ENCODE measurements at regions not wholly inside any gene's neighbourhood (a gene's known extent, or its start where the extent isn't known, plus 50 kb on each side); places are given as distances from the start of the nearest gene placed in this dataset.
"Not testable (repeated sequence)": the region's sequence is repeated elsewhere in the genome, so short reads cannot be mapped to it uniquely, and the experiment has no call there.

GRCh38 chr1:219075121-219075879, 98.4 kb upstream of the LYPLAL1 start:
- H3K4me3 Mint-ChIP-seq (ENCODE audit: unreplicated experiment): no peak overlapping the region
- peaks cover 15% of the 10 kb centered on the region for H3K9me3 Mint-ChIP-seq (ENCODE audit: low read depth)
- H3K27ac Mint-ChIP-seq (ENCODE audit: unreplicated experiment): no peak overlapping the region
- H3K36me3 Mint-ChIP-seq (ENCODE audit: low read depth): peaks cover 2% of the 10 kb centered on the region
- H3K27me3 Mint-ChIP-seq (ENCODE audit: low read depth): no peaks in the 10 kb centered on the region
- peaks cover 4% of the 10 kb centered on the region for H3K4me1 Mint-ChIP-seq (ENCODE audit: low read depth)
- TF ChIP-seq, protein P1, sequence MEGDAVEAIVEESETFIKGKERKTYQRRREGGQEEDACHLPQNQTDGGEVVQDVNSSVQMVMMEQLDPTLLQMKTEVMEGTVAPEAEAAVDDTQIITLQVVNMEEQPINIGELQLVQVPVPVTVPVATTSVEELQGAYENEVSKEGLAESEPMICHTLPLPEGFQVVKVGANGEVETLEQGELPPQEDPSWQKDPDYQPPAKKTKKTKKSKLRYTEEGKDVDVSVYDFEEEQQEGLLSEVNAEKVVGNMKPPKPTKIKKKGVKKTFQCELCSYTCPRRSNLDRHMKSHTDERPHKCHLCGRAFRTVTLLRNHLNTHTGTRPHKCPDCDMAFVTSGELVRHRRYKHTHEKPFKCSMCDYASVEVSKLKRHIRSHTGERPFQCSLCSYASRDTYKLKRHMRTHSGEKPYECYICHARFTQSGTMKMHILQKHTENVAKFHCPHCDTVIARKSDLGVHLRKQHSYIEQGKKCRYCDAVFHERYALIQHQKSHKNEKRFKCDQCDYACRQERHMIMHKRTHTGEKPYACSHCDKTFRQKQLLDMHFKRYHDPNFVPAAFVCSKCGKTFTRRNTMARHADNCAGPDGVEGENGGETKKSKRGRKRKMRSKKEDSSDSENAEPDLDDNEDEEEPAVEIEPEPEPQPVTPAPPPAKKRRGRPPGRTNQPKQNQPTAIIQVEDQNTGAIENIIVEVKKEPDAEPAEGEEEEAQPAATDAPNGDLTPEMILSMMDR (IDR thresholded peaks at IDR 0.05): no peak
- DNase-seq (ENCODE audit: low spot score): no peak

DNA sequence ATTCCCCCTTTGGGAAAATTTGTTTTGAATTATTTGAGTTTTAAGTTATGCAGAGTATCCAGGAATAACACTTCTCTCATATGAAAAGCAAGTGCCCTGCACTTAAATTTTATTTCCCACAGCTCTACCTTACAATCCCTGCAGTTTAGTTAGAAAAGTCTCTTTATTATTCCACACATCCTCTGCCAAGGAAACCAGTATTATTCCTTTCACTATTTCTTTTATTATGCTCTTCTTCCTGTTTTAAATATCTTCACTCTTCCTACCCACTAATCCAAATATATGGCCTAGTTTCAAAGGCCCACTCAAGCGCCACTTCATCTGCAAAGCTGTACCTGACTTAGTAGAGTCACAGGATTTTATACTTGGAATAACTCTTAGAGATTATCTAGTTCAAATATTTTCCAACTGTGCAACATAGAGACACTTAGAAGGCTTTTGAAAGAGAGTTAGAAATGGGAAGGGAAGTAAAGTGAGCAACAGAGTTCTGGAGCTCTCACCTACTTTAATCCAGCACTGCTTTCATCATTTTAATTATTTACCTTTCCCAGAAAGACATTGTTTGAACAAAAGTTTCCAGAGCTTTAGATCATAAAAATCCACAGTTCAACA, 97.2 kb upstream of the LYPLAL1 start:
- TF ChIP-seq, protein P1 (IDR thresholded peaks at IDR 0.05): no peak
- Mint-ChIP-seq H3K9me3 (ENCODE audit: low read depth) (peaks cover 7% of the 10 kb centered on the region), H3K27me3 (ENCODE audit: low read depth) (no peaks in the 10 kb centered on the region), H3K4me3 (ENCODE audit: unreplicated experiment) (no peak overlapping the region), H3K4me1 (ENCODE audit: low read depth) (peaks cover 4% of the 10 kb centered on the region), H3K36me3 (ENCODE audit: low read depth) (peaks cover 2% of the 10 kb centered on the region), H3K27ac (ENCODE audit: unreplicated experiment) (no peak overlapping the region)
- DNase-seq (ENCODE audit: low spot score): no peak

DNA sequence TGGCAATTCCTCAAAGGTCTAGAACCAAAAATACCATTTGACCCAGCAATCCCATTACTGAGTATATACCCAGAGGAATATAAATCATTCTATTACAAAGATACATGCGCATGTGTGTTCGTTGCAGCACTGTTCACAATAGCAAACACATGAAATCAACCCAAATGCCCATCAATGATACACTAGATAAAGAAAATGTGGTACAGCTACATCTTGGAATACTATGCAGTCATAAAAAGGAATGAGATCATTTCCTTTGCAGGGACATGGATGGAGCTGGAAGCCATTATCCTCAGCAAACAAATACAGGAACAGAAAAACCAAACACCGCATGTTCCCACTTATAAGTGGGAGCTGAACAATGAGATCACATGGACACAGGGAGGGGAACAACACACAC, 95.9 kb upstream of the LYPLAL1 start:
- H3K27me3 Mint-ChIP-seq (ENCODE audit: low read depth); DNase-seq (ENCODE audit: low spot score); H3K36me3 Mint-ChIP-seq (ENCODE audit: low read depth); H3K4me1 Mint-ChIP-seq (ENCODE audit: low read depth); H3K4me3 Mint-ChIP-seq (ENCODE audit: unreplicated experiment); H3K9me3 Mint-ChIP-seq (ENCODE audit: low read depth); H3K27ac Mint-ChIP-seq (ENCODE audit: unreplicated experiment): not testable (repeated sequence)

GRCh38 chr1:219081943-219082925, 91.4 kb upstream of the LYPLAL1 start:
- Mint-ChIP-seq H3K27me3 (ENCODE audit: low read depth) (no peaks in the 10 kb centered on the region), H3K9me3 (ENCODE audit: low read depth) (no peaks in the 10 kb centered on the region), H3K27ac (ENCODE audit: unreplicated experiment) (no peak overlapping the region), H3K36me3 (ENCODE audit: low read depth) (peaks cover 2% of the 10 kb centered on the region), H3K4me1 (ENCODE audit: low read depth) (peaks cover 3% of the 10 kb centered on the region), H3K4me3 (ENCODE audit: unreplicated experiment) (no peak overlapping the region)
- TF ChIP-seq, protein P1 (IDR thresholded peaks at IDR 0.05): no peak
- no peak for DNase-seq (ENCODE audit: low spot score)

GRCh38 chr1:219083631-219084030, 90.0 kb upstream of the LYPLAL1 start:
- no peaks in the 10 kb centered on the region for H3K36me3 Mint-ChIP-seq (ENCODE audit: low read depth)
- H3K9me3 Mint-ChIP-seq (ENCODE audit: low read depth): no peaks in the 10 kb centered on the region
- no peaks in the 10 kb centered on the region for H3K27me3 Mint-ChIP-seq (ENCODE audit: low read depth)
- H3K4me3 Mint-ChIP-seq (ENCODE audit: unreplicated experiment): no peak overlapping the region
- peaks cover 7% of the 10 kb centered on the region for H3K4me1 Mint-ChIP-seq (ENCODE audit: low read depth)
- no peak overlapping the region for H3K27ac Mint-ChIP-seq (ENCODE audit: unreplicated experiment)
- TF ChIP-seq, protein P1 (IDR thresholded peaks at IDR 0.05): no peak
- no peak for DNase-seq (ENCODE audit: low spot score)

All from chondrocyte (in vitro differentiated cells).